NCI-H82 (cell line): ENCODE measurements at regions not wholly inside any gene's neighbourhood (a gene's known extent, or its start where the extent isn't known, plus 50 kb on each side); places are given as distances from the start of the nearest gene placed in this dataset.
"Not testable (repeated sequence)": the region's sequence is repeated elsewhere in the genome, so short reads cannot be mapped to it uniquely, and the experiment has no call there.

ENCODE experiments used
- DNase-seq: peaks from one replicate; lab custom pipeline; 2025; lab: John Stamatoyannopoulos, UW

- DNase-seq: no peak
Measured at GRCh38 chr11:42840860-42841259, 470.9 kb upstream of the API5 start.

- DNase-seq: peak; percentile 86
Measured at GRCh38 chr11:42841556-42841955, 470.2 kb upstream of the API5 start.

GRCh38 chr11:42849362-42849761 is 462.4 kb upstream of the API5 start:
- DNase-seq: no peak

- no peak for DNase-seq
Measured at GRCh38 chr11:42857344-42857743, 454.5 kb upstream of the API5 start.

GRCh38 chr11:42870480-42870879 is 441.3 kb upstream of the API5 start:
- no peak for DNase-seq

GRCh38 chr11:42873800-42874405 is 437.9 kb upstream of the API5 start:
- DNase-seq: not testable (repeated sequence)

- DNase-seq: not testable (repeated sequence)
Measured at GRCh38 chr11:42881335-42881734, 430.5 kb upstream of the API5 start.

- DNase-seq: peak; percentile 17
Measured at GRCh38 chr11:42890773-42891172, 421.0 kb upstream of the API5 start.

GRCh38 chr11:42901084-42901483 is 410.7 kb upstream of the API5 start:
- DNase-seq: no peak

GRCh38 chr11:42906226-42906625 is 405.6 kb upstream of the API5 start:
- no peak for DNase-seq

GRCh38 chr11:42913731-42914130 is 398.1 kb upstream of the API5 start:
- DNase-seq: no peak

GRCh38 chr11:42923651-42924050 is 388.1 kb upstream of the API5 start:
- no peak for DNase-seq

- DNase-seq: no peak
Measured at GRCh38 chr11:42925916-42926315, 385.9 kb upstream of the API5 start.

GRCh38 chr11:42947405-42947804 is 364.4 kb upstream of the API5 start:
- no peak for DNase-seq

- DNase-seq: not testable (repeated sequence)
Measured at GRCh38 chr11:42949738-42950376, 361.9 kb upstream of the API5 start.

- DNase-seq: no peak
Measured at GRCh38 chr11:42951266-42951665, 360.5 kb upstream of the API5 start.

GRCh38 chr11:42957831-42958230 is 354.0 kb upstream of the API5 start:
- DNase-seq: no peak

GRCh38 chr11:42958635-42959034 is 353.2 kb upstream of the API5 start:
- no peak for DNase-seq

- no peak for DNase-seq
Measured at GRCh38 chr11:42960521-42961088, 351.2 kb upstream of the API5 start.

GRCh38 chr11:42967653-42968052 is 344.1 kb upstream of the API5 start:
- peak; percentile 84 for DNase-seq

- DNase-seq: peak; percentile 28
Measured at GRCh38 chr11:42972741-42973140, 339.1 kb upstream of the API5 start.

- DNase-seq: peak; percentile 2
Measured at GRCh38 chr11:42974510-42975179, 337.2 kb upstream of the API5 start.

- no peak for DNase-seq
Measured at GRCh38 chr11:42975180-42975529, 336.6 kb upstream of the API5 start.
